ENCODE measurements at regions not wholly inside any gene's neighbourhood (a gene's known extent, or its start where the extent isn't known, plus 50 kb on each side); places are given as distances from the start of the nearest gene placed in this dataset.

DNA sequence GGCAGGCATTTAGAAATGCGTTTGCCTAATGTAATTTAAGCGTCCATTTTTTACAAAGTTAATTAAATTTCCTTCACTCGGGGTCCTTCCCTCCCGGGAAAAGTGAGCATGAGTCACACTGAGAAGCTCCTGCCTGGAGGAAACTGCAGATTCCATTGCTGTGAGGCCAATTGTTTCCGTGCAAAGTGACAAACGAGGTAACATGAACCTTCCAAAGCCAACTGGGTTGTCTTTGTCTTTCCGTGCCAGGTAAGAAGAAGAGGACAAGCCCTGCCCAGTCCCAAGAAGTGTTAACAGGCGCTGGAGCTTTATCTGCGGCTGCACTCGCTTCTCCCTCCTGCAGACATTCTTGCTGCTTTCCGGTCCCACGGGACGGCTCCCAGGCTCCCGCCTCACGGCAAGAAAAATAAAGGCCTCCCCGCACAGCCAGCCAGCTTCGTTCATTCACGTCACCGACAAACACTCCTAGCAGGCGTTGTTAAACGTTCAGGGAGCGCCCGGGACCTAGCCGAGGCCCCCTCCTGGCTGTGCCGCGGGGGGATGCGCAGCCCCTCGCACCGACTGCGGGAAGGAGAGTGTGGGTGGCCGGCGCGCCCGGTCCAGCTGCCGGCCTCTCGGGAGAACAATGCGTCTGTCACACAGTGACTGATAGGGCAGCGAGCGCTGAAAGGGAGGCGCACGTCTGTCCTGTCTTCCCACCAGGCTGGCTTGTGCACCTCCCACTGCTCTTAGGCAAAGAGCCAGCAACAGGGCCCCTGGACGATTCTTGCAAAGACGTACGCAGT, 61.5 kb upstream of the HDDC2 start:
- H2BK120ac ChIP-seq (ENCODE audit: low read depth, low read length): peak overlapping the region; percentile 63
- peak overlapping the region; percentile 99 for H3K27ac ChIP-seq (ENCODE audit: low read depth, low read length)
- no peaks in the 10 kb centered on the region for H3K79me1 ChIP-seq (ENCODE audit: low read length)
- peak overlapping the region; percentile 83 for H3K4ac ChIP-seq (ENCODE audit: low read depth, low read length)
- peak overlapping the region; percentile 68 for H4K5ac ChIP-seq (ENCODE audit: low read length)
- H3K56ac ChIP-seq (ENCODE audit: low read length): peak overlapping the region; percentile 92
- H3K4me2 ChIP-seq (ENCODE audit: low read length): peak overlapping the region; percentile 69
- no CpG with 5 or more reads among the region's 44 CpGs for WGBS (ENCODE audit: extremely low coverage, insufficient coverage, low lambda C conversion rate)
- H3K9ac ChIP-seq (ENCODE audit: low read length): peak overlapping the region; percentile 72
- H2BK15ac ChIP-seq (replicated peaks; ENCODE audit: low read depth): no peak overlapping the region
- DNase-seq: peak; percentile 98
- H3K27me3 ChIP-seq (ENCODE audit: insufficient read depth, low read length, poor library complexity): no peaks in the 10 kb centered on the region
- peak overlapping the region; percentile 76 for H4K8ac ChIP-seq (ENCODE audit: low read depth, low read length)
- no peaks in the 10 kb centered on the region for H3K79me2 ChIP-seq (ENCODE audit: control insufficient read depth, insufficient read depth, low read length)
- peaks cover 11% of the 10 kb centered on the region for H3K4me1 ChIP-seq (ENCODE audit: control insufficient read depth, low read depth, low read length)
- H3K23ac ChIP-seq (ENCODE audit: low read length): no peak overlapping the region
- H3K4me3 ChIP-seq (ENCODE audit: low read length): peak overlapping the region; percentile 5
- peak overlapping the region; percentile 76 for H3K18ac ChIP-seq (ENCODE audit: low read length)
- H2BK5ac ChIP-seq (ENCODE audit: low read length): peak overlapping the region; percentile 98
- no peaks in the 10 kb centered on the region for H3K36me3 ChIP-seq (ENCODE audit: control insufficient read depth, insufficient read depth, low read length)
- no peak overlapping the region for H2AK5ac ChIP-seq (ENCODE audit: low read length)

DNA sequence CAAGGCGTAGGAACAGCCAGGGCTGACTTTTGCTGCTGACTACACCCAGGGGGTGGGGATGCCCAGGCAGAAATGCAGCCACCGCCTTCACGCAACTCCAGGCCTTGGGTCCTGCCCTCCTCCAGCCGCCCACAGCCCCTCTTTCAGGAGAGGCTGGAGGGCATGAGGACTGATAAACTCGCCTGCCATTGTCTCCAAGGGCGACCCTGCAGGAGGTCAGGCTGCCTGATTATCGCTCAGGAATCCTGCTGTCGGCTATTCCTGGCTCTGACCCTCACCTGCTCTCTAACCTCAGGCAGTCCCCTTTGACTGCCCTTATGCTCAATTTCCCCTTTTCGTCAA, 62.0 kb upstream of the HDDC2 start:
- H3K79me2 ChIP-seq (ENCODE audit: control insufficient read depth, insufficient read depth, low read length): no peaks in the 10 kb centered on the region
- no peak overlapping the region for H2BK15ac ChIP-seq (replicated peaks; ENCODE audit: low read depth)
- H2BK120ac ChIP-seq (ENCODE audit: low read depth, low read length): no peak overlapping the region
- no peak overlapping the region for H4K8ac ChIP-seq (ENCODE audit: low read depth, low read length)
- peak overlapping the region; percentile 92 for H3K56ac ChIP-seq (ENCODE audit: low read length)
- H3K9ac ChIP-seq (ENCODE audit: low read length): peak overlapping the region; percentile 72
- no peaks in the 10 kb centered on the region for H3K36me3 ChIP-seq (ENCODE audit: control insufficient read depth, insufficient read depth, low read length)
- no peak overlapping the region for H3K23ac ChIP-seq (ENCODE audit: low read length)
- H3K4me2 ChIP-seq (ENCODE audit: low read length): peak overlapping the region; percentile 69
- no peak overlapping the region for H2AK5ac ChIP-seq (ENCODE audit: low read length)
- no peak overlapping the region for H4K5ac ChIP-seq (ENCODE audit: low read length)
- H3K4me1 ChIP-seq (ENCODE audit: control insufficient read depth, low read depth, low read length): peaks cover 11% of the 10 kb centered on the region
- peak; percentile 96 for DNase-seq
- no peak overlapping the region for H3K4me3 ChIP-seq (ENCODE audit: low read length)
- H3K4ac ChIP-seq (ENCODE audit: low read depth, low read length): no peak overlapping the region
- peak overlapping the region; percentile 71 for H3K18ac ChIP-seq (ENCODE audit: low read length)
- no CpG with 5 or more reads among the region's 9 CpGs for WGBS (ENCODE audit: extremely low coverage, insufficient coverage, low lambda C conversion rate)
- peak overlapping the region; percentile 98 for H2BK5ac ChIP-seq (ENCODE audit: low read length)
- no peaks in the 10 kb centered on the region for H3K79me1 ChIP-seq (ENCODE audit: low read length)
- no peaks in the 10 kb centered on the region for H3K27me3 ChIP-seq (ENCODE audit: insufficient read depth, low read length, poor library complexity)
- peak overlapping the region; percentile 99 for H3K27ac ChIP-seq (ENCODE audit: low read depth, low read length)

DNA sequence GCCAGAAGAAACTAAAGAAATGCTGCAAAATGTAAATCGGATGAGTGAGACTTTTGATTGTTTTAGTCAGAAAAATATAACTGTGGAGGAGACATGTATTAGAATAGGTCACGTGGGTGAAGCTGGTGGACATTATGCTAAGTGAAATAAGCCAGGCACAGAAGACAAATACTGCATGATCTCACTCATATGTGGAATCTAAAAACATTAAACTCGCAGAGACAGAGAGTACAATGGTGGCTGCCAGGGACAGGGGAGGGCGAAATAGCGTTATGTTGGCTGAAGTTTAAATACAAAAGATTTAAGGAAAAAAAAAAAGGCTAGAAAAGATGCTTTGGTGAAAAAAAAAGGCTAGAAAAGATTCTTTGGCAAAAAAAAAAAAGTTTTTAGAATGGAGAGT, 63.5 kb upstream of the HDDC2 start:
- no peak overlapping the region for H3K23ac ChIP-seq (ENCODE audit: low read length)
- no peak overlapping the region for H2BK120ac ChIP-seq (ENCODE audit: low read depth, low read length)
- no peak overlapping the region for H4K8ac ChIP-seq (ENCODE audit: low read depth, low read length)
- H2BK5ac ChIP-seq (ENCODE audit: low read length): peak overlapping the region; percentile 40
- no peak overlapping the region for H3K4me3 ChIP-seq (ENCODE audit: low read length)
- H3K18ac ChIP-seq (ENCODE audit: low read length): no peak overlapping the region
- no CpG with 5 or more reads among the region's 5 CpGs for WGBS (ENCODE audit: extremely low coverage, insufficient coverage, low lambda C conversion rate)
- no peaks in the 10 kb centered on the region for H3K27me3 ChIP-seq (ENCODE audit: insufficient read depth, low read length, poor library complexity)
- no peaks in the 10 kb centered on the region for H3K79me2 ChIP-seq (ENCODE audit: control insufficient read depth, insufficient read depth, low read length)
- no peak overlapping the region for H3K56ac ChIP-seq (ENCODE audit: low read length)
- no peaks in the 10 kb centered on the region for H3K79me1 ChIP-seq (ENCODE audit: low read length)
- no peak overlapping the region for H2AK5ac ChIP-seq (ENCODE audit: low read length)
- H2BK15ac ChIP-seq (replicated peaks; ENCODE audit: low read depth): no peak overlapping the region
- H3K9ac ChIP-seq (ENCODE audit: low read length): no peak overlapping the region
- no peak overlapping the region for H4K5ac ChIP-seq (ENCODE audit: low read length)
- DNase-seq: no peak
- no peak overlapping the region for H3K27ac ChIP-seq (ENCODE audit: low read depth, low read length)
- peaks cover 11% of the 10 kb centered on the region for H3K4me1 ChIP-seq (ENCODE audit: control insufficient read depth, low read depth, low read length)
- H3K36me3 ChIP-seq (ENCODE audit: control insufficient read depth, insufficient read depth, low read length): no peaks in the 10 kb centered on the region
- H3K4me2 ChIP-seq (ENCODE audit: low read length): no peak overlapping the region
- H3K4ac ChIP-seq (ENCODE audit: low read depth, low read length): no peak overlapping the region

DNA sequence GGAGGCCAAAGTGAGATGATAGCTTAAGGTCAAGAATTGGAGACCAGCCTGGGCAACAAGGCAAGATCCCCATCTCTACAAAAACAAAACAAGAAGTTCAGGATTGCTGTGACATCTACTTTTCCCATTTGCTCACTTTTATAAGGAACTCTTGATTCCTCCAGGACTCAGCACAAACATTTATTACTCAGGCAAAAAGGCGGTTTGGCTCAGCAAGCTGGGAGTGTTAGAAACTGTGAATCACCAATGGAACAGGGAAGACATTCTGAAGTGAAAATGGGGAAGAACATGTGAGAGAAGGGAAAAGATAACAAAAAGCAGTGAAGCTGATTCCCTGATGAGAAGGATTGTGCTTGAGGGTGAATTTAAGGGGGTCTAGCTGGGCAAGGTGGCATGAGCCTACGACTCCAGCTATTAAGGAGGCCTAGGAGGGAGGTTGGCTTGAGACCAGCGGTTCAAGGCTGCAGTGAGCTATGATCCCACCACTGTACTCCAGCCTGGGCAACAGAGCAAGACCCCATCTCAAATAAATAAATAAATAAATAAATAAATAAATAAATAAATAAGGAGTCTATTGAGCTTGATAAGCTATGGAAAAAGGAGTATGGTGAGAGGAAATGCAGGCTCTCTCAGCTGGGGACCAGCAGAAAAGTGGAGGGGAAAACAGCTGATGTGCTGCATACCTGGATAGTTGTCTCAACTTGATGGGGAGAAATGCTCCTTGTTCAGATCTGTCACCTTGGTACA, 65.4 kb upstream of the HDDC2 start:
- H4K5ac ChIP-seq (ENCODE audit: low read length): no peak overlapping the region
- no CpG with 5 or more reads among the region's 3 CpGs for WGBS (ENCODE audit: extremely low coverage, insufficient coverage, low lambda C conversion rate)
- H3K56ac ChIP-seq (ENCODE audit: low read length): no peak overlapping the region
- no peak overlapping the region for H3K27ac ChIP-seq (ENCODE audit: low read depth, low read length)
- H3K4me1 ChIP-seq (ENCODE audit: control insufficient read depth, low read depth, low read length): peaks cover 9% of the 10 kb centered on the region
- H3K18ac ChIP-seq (ENCODE audit: low read length): no peak overlapping the region
- no peaks in the 10 kb centered on the region for H3K79me2 ChIP-seq (ENCODE audit: control insufficient read depth, insufficient read depth, low read length)
- no peak for DNase-seq
- H4K8ac ChIP-seq (ENCODE audit: low read depth, low read length): no peak overlapping the region
- H2AK5ac ChIP-seq (ENCODE audit: low read length): no peak overlapping the region
- no peak overlapping the region for H2BK5ac ChIP-seq (ENCODE audit: low read length)
- no peak overlapping the region for H3K4me3 ChIP-seq (ENCODE audit: low read length)
- H3K27me3 ChIP-seq (ENCODE audit: insufficient read depth, low read length, poor library complexity): no peaks in the 10 kb centered on the region
- no peak overlapping the region for H3K23ac ChIP-seq (ENCODE audit: low read length)
- H2BK15ac ChIP-seq (replicated peaks; ENCODE audit: low read depth): no peak overlapping the region
- no peak overlapping the region for H3K9ac ChIP-seq (ENCODE audit: low read length)
- H2BK120ac ChIP-seq (ENCODE audit: low read depth, low read length): no peak overlapping the region
- H3K79me1 ChIP-seq (ENCODE audit: low read length): no peaks in the 10 kb centered on the region
- H3K4me2 ChIP-seq (ENCODE audit: low read length): no peak overlapping the region
- H3K36me3 ChIP-seq (ENCODE audit: control insufficient read depth, insufficient read depth, low read length): no peaks in the 10 kb centered on the region
- H3K4ac ChIP-seq (ENCODE audit: low read depth, low read length): no peak overlapping the region

DNA sequence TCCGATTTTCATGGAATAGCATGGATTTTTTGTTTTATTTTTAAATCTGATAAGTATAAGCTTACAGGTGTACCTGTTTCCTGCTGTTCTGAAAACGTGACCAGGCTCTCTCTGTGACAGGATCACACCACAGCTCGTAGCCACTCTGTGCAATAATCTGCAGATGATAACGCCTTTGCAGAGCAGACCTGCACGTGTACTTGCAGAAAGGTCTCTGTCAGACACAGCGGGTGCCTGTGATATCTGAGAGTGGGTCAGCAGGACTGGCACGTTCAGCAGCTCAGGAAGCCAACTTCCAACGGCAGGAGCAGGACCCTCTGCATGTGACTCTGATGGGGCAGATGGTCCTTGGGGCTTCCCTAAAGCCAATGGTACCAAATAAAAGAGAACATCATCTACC, 68.6 kb upstream of the HDDC2 start:
- Histone ChIP-seq H2BK5ac (ENCODE audit: low read length) (no peak overlapping the region), H4K8ac (ENCODE audit: low read depth, low read length) (no peak overlapping the region), H3K4me2 (ENCODE audit: low read length) (no peak overlapping the region), H3K18ac (ENCODE audit: low read length) (no peak overlapping the region), H3K27me3 (ENCODE audit: insufficient read depth, low read length, poor library complexity) (no peaks in the 10 kb centered on the region), H3K4me1 (ENCODE audit: control insufficient read depth, low read depth, low read length) (no peaks in the 10 kb centered on the region), H3K56ac (ENCODE audit: low read length) (no peak overlapping the region), H3K4ac (ENCODE audit: low read depth, low read length) (no peak overlapping the region), H3K4me3 (ENCODE audit: low read length) (no peak overlapping the region), H3K79me1 (ENCODE audit: low read length) (no peaks in the 10 kb centered on the region), H3K9ac (ENCODE audit: low read length) (no peak overlapping the region), H3K36me3 (ENCODE audit: control insufficient read depth, insufficient read depth, low read length) (no peaks in the 10 kb centered on the region), H2BK15ac (replicated peaks; ENCODE audit: low read depth) (no peak overlapping the region), H4K5ac (ENCODE audit: low read length) (no peak overlapping the region), H3K79me2 (ENCODE audit: control insufficient read depth, insufficient read depth, low read length) (no peaks in the 10 kb centered on the region), H2BK120ac (ENCODE audit: low read depth, low read length) (no peak overlapping the region), H2AK5ac (ENCODE audit: low read length) (no peak overlapping the region), H3K27ac (ENCODE audit: low read depth, low read length) (no peak overlapping the region), H3K23ac (ENCODE audit: low read length) (no peak overlapping the region)
- no CpG with 5 or more reads among the region's 8 CpGs for WGBS (ENCODE audit: extremely low coverage, insufficient coverage, low lambda C conversion rate)
- DNase-seq: no peak
